ENCODE measurements at regions not wholly inside any gene's neighbourhood (a gene's known extent, or its start where the extent isn't known, plus 50 kb on each side); places are given as distances from the start of the nearest gene placed in this dataset.

GRCh38 chr16:51753467-51754127 lies 602.5 kb upstream of the SALL1 start:
- no peak overlapping the region for H3K4me3 ChIP-seq
- H3K36me3 ChIP-seq = no peaks in the 10 kb centered on the region
- TF ChIP-seq POLR2A (IDR thresholded peaks at IDR 0.05; ENCODE audit: low read depth) = no peak
- no peak for TF ChIP-seq POLR2AphosphoS5 (IDR thresholded peaks at IDR 0.05)
- TF ChIP-seq CTCF (IDR thresholded peaks at IDR 0.05) = no peak
- no peak for TF ChIP-seq EP300 (IDR thresholded peaks at IDR 0.05)
- 42% methylated on average over 1 of the region's 1 CpG for WGBS
- intact Hi-C loops (cut with DNase I) = no loop called here
- no peak for DNase-seq (ENCODE audit: extremely low spot score)
- H3K4me1 ChIP-seq = no peaks in the 10 kb centered on the region
- H3K9me3 ChIP-seq = no peaks in the 10 kb centered on the region
- no peak overlapping the region for H3K27ac ChIP-seq (replicated peaks in 1 of 4)
- peaks cover 0 to 17% (median 0%) of the 10 kb centered on the region in 4 donors for H3K27me3 ChIP-seq

GRCh38 chr16:51752438-51752995 lies 601.4 kb upstream of the SALL1 start:
- Histone ChIP-seq H3K4me1 (no peaks in the 10 kb centered on the region), H3K36me3 (no peaks in the 10 kb centered on the region), H3K27me3 (peaks cover 0 to 17% (median 0%) of the 10 kb centered on the region in 4 donors), H3K4me3 (no peak overlapping the region), H3K9me3 (no peaks in the 10 kb centered on the region), H3K27ac (replicated peaks in 1 of 4) (no peak overlapping the region)
- WGBS = 91% methylated on average over 3 of the region's 3 CpGs
- intact Hi-C loops (cut with DNase I) = no loop called here
- TF ChIP-seq EP300 (IDR thresholded peaks at IDR 0.05) = no peak
- no peak for TF ChIP-seq POLR2A (IDR thresholded peaks at IDR 0.05; ENCODE audit: low read depth)
- no peak for TF ChIP-seq CTCF (IDR thresholded peaks at IDR 0.05)
- no peak for TF ChIP-seq POLR2AphosphoS5 (IDR thresholded peaks at IDR 0.05)
- no peak for DNase-seq (ENCODE audit: extremely low spot score)

- no peaks in the 10 kb centered on the region for H3K36me3 ChIP-seq
- peaks cover 0 to 7% (median 0%) of the 10 kb centered on the region in 4 donors for H3K9me3 ChIP-seq
- intact Hi-C loops (cut with DNase I) = no loop called here
- no peak overlapping the region for H3K4me3 ChIP-seq
- no peaks in the 10 kb centered on the region for H3K4me1 ChIP-seq
- no peak overlapping the region for H3K27ac ChIP-seq (replicated peaks in 1 of 4)
- TF ChIP-seq CTCF (IDR thresholded peaks at IDR 0.05) = no peak
- TF ChIP-seq EP300 (IDR thresholded peaks at IDR 0.05) = no peak
- no peak for TF ChIP-seq POLR2A (IDR thresholded peaks at IDR 0.05; ENCODE audit: low read depth)
- no peak for TF ChIP-seq POLR2AphosphoS5 (IDR thresholded peaks at IDR 0.05)
- no peaks in the 10 kb centered on the region for H3K27me3 ChIP-seq
- no peak for DNase-seq (ENCODE audit: extremely low spot score)
- 38% methylated on average over 4 of the region's 4 CpGs for WGBS
Observed at GRCh38 chr16:51747329-51747728, 596.3 kb upstream of the SALL1 start.

GRCh38 chr16:51734220-51734619 lies 583.1 kb upstream of the SALL1 start:
- H3K4me1 ChIP-seq = no peaks in the 10 kb centered on the region
- no peaks in the 10 kb centered on the region for H3K27me3 ChIP-seq
- TF ChIP-seq EP300 (IDR thresholded peaks at IDR 0.05) (no peak), POLR2A (IDR thresholded peaks at IDR 0.05; ENCODE audit: low read depth) (no peak), POLR2AphosphoS5 (IDR thresholded peaks at IDR 0.05) (no peak), CTCF (IDR thresholded peaks at IDR 0.05) (no peak)
- no peaks in the 10 kb centered on the region for H3K9me3 ChIP-seq
- DNase-seq (ENCODE audit: extremely low spot score) = no peak
- H3K27ac ChIP-seq (replicated peaks in 1 of 4) = no peak overlapping the region
- H3K4me3 ChIP-seq = no peak overlapping the region
- intact Hi-C loops (cut with DNase I) = no loop called here
- whole genome bisulfite sequencing = 70% methylated on average over 1 of the region's 1 CpG
- no peaks in the 10 kb centered on the region for H3K36me3 ChIP-seq
